ENCODE measurements at regions not wholly inside any gene's neighbourhood (a gene's known extent, or its start where the extent isn't known, plus 50 kb on each side); places are given as distances from the start of the nearest gene placed in this dataset.

DNA sequence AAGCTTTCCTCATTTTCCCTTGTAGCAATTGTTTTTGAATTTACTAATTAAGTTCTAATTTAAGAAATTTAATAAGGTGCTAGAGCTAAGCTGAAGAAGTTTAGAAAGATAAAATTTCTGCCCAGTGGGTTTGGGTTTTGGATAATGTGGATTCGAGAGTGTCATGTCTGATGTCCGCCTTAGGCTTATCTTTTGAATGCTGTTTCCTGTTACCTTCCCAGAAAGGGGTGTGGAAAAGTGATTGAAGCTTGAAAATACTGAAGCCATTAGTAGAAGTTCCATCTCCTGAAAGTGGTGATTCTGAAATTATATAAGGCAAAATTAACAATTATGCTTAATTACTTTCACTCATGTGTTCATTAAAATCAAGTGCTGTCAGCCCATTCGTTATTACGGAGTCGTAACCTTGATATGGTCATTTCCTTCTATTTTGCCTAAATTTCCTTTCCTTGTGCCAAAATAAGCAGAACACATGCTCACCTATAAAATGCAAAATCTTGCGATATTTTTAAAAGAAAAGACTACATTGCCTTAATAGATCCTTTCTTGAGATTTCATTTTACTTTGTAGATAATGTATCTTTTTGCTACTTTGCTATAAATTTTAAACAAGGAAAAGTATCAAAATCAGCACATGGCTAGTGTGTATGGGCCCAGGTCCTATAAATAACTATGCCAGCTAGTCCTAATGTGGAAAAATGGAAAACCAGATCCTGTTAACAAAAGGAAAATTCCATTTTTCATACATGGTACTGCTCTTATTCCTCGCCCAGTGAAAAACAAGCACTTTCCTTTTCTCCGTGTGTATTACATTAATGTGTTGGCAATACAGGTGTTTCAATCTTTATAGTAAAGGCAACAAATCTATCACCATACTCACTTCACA, 97.3 kb downstream of the ICOS start:
- TF ChIP-seq, protein P1, sequence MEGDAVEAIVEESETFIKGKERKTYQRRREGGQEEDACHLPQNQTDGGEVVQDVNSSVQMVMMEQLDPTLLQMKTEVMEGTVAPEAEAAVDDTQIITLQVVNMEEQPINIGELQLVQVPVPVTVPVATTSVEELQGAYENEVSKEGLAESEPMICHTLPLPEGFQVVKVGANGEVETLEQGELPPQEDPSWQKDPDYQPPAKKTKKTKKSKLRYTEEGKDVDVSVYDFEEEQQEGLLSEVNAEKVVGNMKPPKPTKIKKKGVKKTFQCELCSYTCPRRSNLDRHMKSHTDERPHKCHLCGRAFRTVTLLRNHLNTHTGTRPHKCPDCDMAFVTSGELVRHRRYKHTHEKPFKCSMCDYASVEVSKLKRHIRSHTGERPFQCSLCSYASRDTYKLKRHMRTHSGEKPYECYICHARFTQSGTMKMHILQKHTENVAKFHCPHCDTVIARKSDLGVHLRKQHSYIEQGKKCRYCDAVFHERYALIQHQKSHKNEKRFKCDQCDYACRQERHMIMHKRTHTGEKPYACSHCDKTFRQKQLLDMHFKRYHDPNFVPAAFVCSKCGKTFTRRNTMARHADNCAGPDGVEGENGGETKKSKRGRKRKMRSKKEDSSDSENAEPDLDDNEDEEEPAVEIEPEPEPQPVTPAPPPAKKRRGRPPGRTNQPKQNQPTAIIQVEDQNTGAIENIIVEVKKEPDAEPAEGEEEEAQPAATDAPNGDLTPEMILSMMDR (IDR thresholded peaks at IDR 0.05): no peak
- peaks cover 2% of the 10 kb centered on the region for H3K27me3 Mint-ChIP-seq
- ChIA-PET CTCF (no interaction called here), POLR2A (no interaction called here)
- H3K36me3 Mint-ChIP-seq (ENCODE audit: low read depth): no peaks in the 10 kb centered on the region
- H3K9me3 Mint-ChIP-seq: peaks cover 3% of the 10 kb centered on the region
- intact Hi-C loops (cut with micrococcal nuclease): no loop called here
- no peak for DNase-seq
- ATAC-seq (ENCODE audit: low read depth): no peak
- no peak overlapping the region for H3K4me3 Mint-ChIP-seq
- H3K27ac Mint-ChIP-seq: no peak overlapping the region
- no peaks in the 10 kb centered on the region for H3K4me1 Mint-ChIP-seq

DNA sequence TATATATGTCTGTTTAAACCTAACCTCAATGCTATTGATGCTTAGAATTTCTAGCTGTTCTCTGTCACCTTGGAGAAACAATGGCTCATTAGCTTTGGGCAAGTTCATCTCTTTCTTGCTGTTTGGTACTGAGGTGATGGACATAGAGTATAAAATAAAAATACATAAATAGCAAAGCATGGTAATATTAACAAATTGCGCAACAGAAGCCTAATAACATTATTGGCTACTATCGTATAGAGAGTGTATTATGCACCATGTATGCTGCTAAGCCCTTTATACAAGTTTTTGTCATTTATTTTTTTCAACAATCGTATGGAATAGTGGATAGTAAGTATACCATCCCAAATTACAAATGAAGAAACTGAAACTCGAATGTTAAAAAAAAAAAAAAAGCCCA, 100.1 kb downstream of the ICOS start:
- H3K27ac Mint-ChIP-seq: no peak overlapping the region
- H3K27me3 Mint-ChIP-seq: peaks cover 2% of the 10 kb centered on the region
- peaks cover 3% of the 10 kb centered on the region for H3K9me3 Mint-ChIP-seq
- CTCF ChIA-PET: no interaction called here
- intact Hi-C loops (cut with micrococcal nuclease): no loop called here
- H3K36me3 Mint-ChIP-seq (ENCODE audit: low read depth): no peaks in the 10 kb centered on the region
- no peak overlapping the region for H3K4me3 Mint-ChIP-seq
- POLR2A ChIA-PET: no interaction called here
- no peak for DNase-seq
- TF ChIP-seq, protein P1 (IDR thresholded peaks at IDR 0.05): no peak
- H3K4me1 Mint-ChIP-seq: no peaks in the 10 kb centered on the region
- no peak for ATAC-seq (ENCODE audit: low read depth)

- DNase-seq (no peak), ATAC-seq (ENCODE audit: low read depth) (no peak)
- TF ChIP-seq, protein P1 (IDR thresholded peaks at IDR 0.05): no peak
- ChIA-PET CTCF (no interaction called here), POLR2A (no interaction called here)
- Mint-ChIP-seq H3K4me1 (no peaks in the 10 kb centered on the region), H3K36me3 (ENCODE audit: low read depth) (no peaks in the 10 kb centered on the region), H3K27me3 (peaks cover 2% of the 10 kb centered on the region), H3K27ac (no peak overlapping the region), H3K4me3 (no peak overlapping the region), H3K9me3 (peaks cover 3% of the 10 kb centered on the region)
- intact Hi-C loops (cut with micrococcal nuclease): no loop called here
Observed at GRCh38 chr2:204037286-204037685, 100.7 kb downstream of the ICOS start.

DNA sequence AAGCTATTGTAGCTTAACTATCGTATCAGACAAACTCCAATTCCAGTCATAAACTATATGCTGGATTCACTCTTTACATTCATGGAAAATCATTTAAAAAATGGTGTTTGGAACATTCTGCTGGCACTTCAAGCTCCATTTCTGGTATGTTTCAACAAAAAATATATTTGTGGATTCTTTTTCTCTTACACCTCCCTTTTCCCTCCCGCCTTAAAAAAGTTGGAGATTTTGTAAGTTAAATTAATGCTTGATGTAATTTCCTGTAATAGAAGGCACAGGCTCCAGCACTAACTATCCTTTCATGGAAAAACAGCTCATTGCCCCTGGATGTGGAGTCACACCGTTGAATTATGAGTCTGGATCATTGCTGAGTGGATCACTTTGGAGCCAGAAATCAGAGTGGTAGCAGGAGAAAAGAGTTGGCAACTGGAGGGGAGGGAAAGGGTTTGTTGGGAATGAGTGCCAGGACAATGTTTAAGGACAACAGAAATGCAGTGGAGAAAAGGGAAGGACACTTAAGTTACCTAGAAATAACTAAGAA, 102.8 kb downstream of the ICOS start:
- ATAC-seq (ENCODE audit: low read depth): no peak
- TF ChIP-seq, protein P1 (IDR thresholded peaks at IDR 0.05): no peak
- Mint-ChIP-seq H3K27me3 (peaks cover 2% of the 10 kb centered on the region), H3K36me3 (ENCODE audit: low read depth) (no peaks in the 10 kb centered on the region), H3K9me3 (peaks cover 3% of the 10 kb centered on the region), H3K4me3 (no peak overlapping the region), H3K27ac (no peak overlapping the region), H3K4me1 (no peaks in the 10 kb centered on the region)
- POLR2A ChIA-PET: no interaction called here
- no peak for DNase-seq
- intact Hi-C loops (cut with micrococcal nuclease): no loop called here
- CTCF ChIA-PET: no interaction called here

DNA sequence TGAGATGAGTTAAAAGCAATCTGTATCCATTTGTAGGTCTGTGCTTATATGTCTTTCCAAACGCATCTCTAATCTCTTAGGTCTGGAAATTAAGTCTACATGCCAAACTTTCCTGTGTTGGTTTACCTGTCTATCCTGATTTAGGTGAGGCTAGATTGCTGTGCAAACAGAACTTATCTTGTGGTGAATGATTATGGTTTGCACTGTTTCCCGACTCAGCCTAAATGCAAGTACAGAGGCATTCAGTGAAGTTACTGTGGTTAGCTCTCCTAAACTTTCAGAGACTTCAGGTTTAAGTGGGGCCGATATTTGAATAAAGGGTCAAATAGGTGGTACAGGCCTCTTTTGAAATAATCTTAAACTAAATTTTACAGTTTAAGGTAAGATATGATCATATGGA, 103.5 kb downstream of the ICOS start:
- ChIA-PET POLR2A (no interaction called here), CTCF (no interaction called here)
- Mint-ChIP-seq H3K27ac (no peak overlapping the region), H3K9me3 (peaks cover 3% of the 10 kb centered on the region), H3K4me3 (no peak overlapping the region), H3K36me3 (ENCODE audit: low read depth) (no peaks in the 10 kb centered on the region), H3K27me3 (peaks cover 2% of the 10 kb centered on the region), H3K4me1 (peaks cover 2% of the 10 kb centered on the region)
- DNase-seq (no peak), ATAC-seq (ENCODE audit: low read depth) (no peak)
- intact Hi-C loops (cut with micrococcal nuclease): no loop called here
- TF ChIP-seq, protein P1 (IDR thresholded peaks at IDR 0.05): no peak
